SK-N-SH (cell line): ENCODE measurements at regions not wholly inside any gene's neighbourhood (a gene's known extent, or its start where the extent isn't known, plus 50 kb on each side); places are given as distances from the start of the nearest gene placed in this dataset.

Source experiments
- CTCF ChIA-PET: fragments of 300-600, 350-600 bp; formaldehyde crosslinking; extraction: SDS; loops from one replicate; lab custom pipeline; 2021; lab: Yijun Ruan, JAX
- POLR2A ChIA-PET: fragments of 350-600 bp; sonication (Branson Sonifier 250); formaldehyde crosslinking; extraction: SDS; loops from one replicate; lab custom pipeline; 2020; ENCODE audit warnings: antibody characterized with exemption, inconsistent platforms; lab: Yijun Ruan, JAX
- DNase-seq: peaks from one replicate; pipeline ENCODE4 v3.0.0; 2012
- H2AFZ ChIP-seq: fragments of 200-600 bp; sonication (generic); 2 replicates; pipeline ENCODE4 v1.8.1; 2016; ENCODE audit warnings: antibody characterized with exemption, mild to moderate bottlenecking, low read depth
- H3F3A ChIP-seq: fragments of 200-600 bp; sonication (generic); replicated peaks from 2 replicates; pipeline ENCODE3; 2016; ENCODE audit warnings: antibody characterized with exemption, mild to moderate bottlenecking; ENCODE audit not compliant: insufficient read depth
- H3K27ac ChIP-seq, 2 experiments: fragments of 200-500 bp in 1 of 2; fragments of 200-600 bp in 1 of 2; sonication (Bioruptor generic) in 1 of 2; sonication (generic), shearing (Covaris generic) in 1 of 2; 2 replicates each; pipeline versions ENCODE4 v1.5.1 to v1.6.1; 2014 to 2016; ENCODE audit warnings: low read depth in 2 of 2, inconsistent platforms in 1 of 2, low read length in 1 of 2, mild to moderate bottlenecking in 1 of 2, mixed read lengths in 1 of 2
- H3K27me3 ChIP-seq: fragments of 200-600 bp; sonication (generic), shearing (Covaris generic); 2 replicates; pipeline ENCODE4 v1.6.1; 2016; ENCODE audit warnings: mixed run types; ENCODE audit not compliant: insufficient read depth
- H3K36me3 ChIP-seq, 2 experiments: fragments of 200-500 bp in 1 of 2; fragments of 200-600 bp in 1 of 2; sonication (Bioruptor generic) in 1 of 2; sonication (generic) in 1 of 2; replicated peaks in 1 of 2; 2 replicates each; pipeline versions ENCODE3 to v1.5.1; 2014 to 2016; ENCODE audit warnings: low read length in 1 of 2, mild to moderate bottlenecking in 1 of 2; ENCODE audit not compliant: insufficient read depth in 2 of 2, control insufficient read depth in 1 of 2
- H3K4me1 ChIP-seq, 2 experiments: fragments of 200-500 bp in 1 of 2; fragments of 200-600 bp in 1 of 2; sonication (Bioruptor generic) in 1 of 2; sonication (generic), shearing (Covaris generic) in 1 of 2; 2 replicates each; pipeline versions ENCODE4 v1.5.1 to v1.6.1; 2014 to 2016; ENCODE audit warnings: low read depth in 1 of 2, low read length in 1 of 2, mixed run types in 1 of 2; ENCODE audit not compliant: insufficient read depth in 2 of 2, control insufficient read depth in 1 of 2
- H3K4me2 ChIP-seq: fragments of 200-600 bp; sonication (generic), shearing (Covaris generic); 2 replicates; pipeline ENCODE4 v1.6.1; 2017; ENCODE audit warnings: mixed run types
- H3K4me3 ChIP-seq, 2 experiments: fragments of 200-500 bp in 1 of 2; fragments of 200-600 bp in 1 of 2; sonication (Bioruptor generic) in 1 of 2; sonication (generic), shearing (Covaris generic) in 1 of 2; 2 replicates each; pipeline versions ENCODE4 v1.5.1 to v1.8.1; 2014 to 2016; ENCODE audit warnings: low read depth in 2 of 2, inconsistent platforms in 1 of 2, low read length in 1 of 2, mild to moderate bottlenecking in 1 of 2, mixed read lengths in 1 of 2, moderate library complexity in 1 of 2
- H3K79me2 ChIP-seq: fragments of 200-600 bp; sonication (generic); 2 replicates; pipeline ENCODE4 v1.8.1; 2017; ENCODE audit warnings: mild to moderate bottlenecking; ENCODE audit not compliant: insufficient read depth
- H3K9ac ChIP-seq: fragments of 200-600 bp; sonication (generic); 2 replicates; pipeline ENCODE4 v1.6.1; 2017; ENCODE audit warnings: mixed run types
- H3K9me2 ChIP-seq: fragments of 200-600 bp; sonication (generic); 2 replicates; pipeline ENCODE4 v1.6.1; 2017; ENCODE audit warnings: mixed run types
- H3K9me3 ChIP-seq: fragments of 200-600 bp; sonication (generic); 2 replicates; pipeline ENCODE4 v1.6.1; 2017; ENCODE audit warnings: mixed run types, mild to moderate bottlenecking, moderate library complexity
- H4K20me1 ChIP-seq: fragments of 200-600 bp; sonication (generic); 2 replicates; pipeline ENCODE4 v1.6.1; 2017; ENCODE audit warnings: mild to moderate bottlenecking, mixed run types; ENCODE audit not compliant: insufficient read depth
- EZH2phosphoT487 ChIP-seq: fragments of 200-600 bp; sonication (generic); IDR thresholded peaks from 2 replicates; pipeline ENCODE4 v1.6.1; 2017; ENCODE audit warnings: low read depth, mixed run types, mild to moderate bottlenecking, antibody characterized with exemption, moderate library complexity, borderline replicate concordance
- FOSL2 ChIP-seq: IDR thresholded peaks from 2 replicates; pipeline ENCODE4 v1.4.0; 2012; ENCODE audit warnings: low read depth, mild to moderate bottlenecking, moderate library complexity, borderline replicate concordance
- FOXJ3 ChIP-seq: sonication (generic); formaldehyde crosslinking; IDR thresholded peaks from 2 replicates; pipeline ENCODE4 v1.5.1; 2020; ENCODE audit warnings: mild to moderate bottlenecking, missing genetic modification reagents
- GABPA ChIP-seq: IDR thresholded peaks from 2 replicates; pipeline ENCODE4 v1.4.0; 2012; ENCODE audit warnings: low read depth, mild to moderate bottlenecking
- GATA2 ChIP-seq: sonication (generic); formaldehyde crosslinking; IDR thresholded peaks from 2 replicates; pipeline ENCODE4 v1.5.0; 2020; ENCODE audit warnings: mild to moderate bottlenecking, missing genetic modification reagents
- JUND ChIP-seq: IDR thresholded peaks from 2 replicates; pipeline ENCODE4 v1.4.0; 2012
- MEF2A ChIP-seq: IDR thresholded peaks from 2 replicates; pipeline ENCODE4 v1.4.0; 2012; ENCODE audit warnings: low read depth, borderline replicate concordance
- RAD21 ChIP-seq: IDR thresholded peaks from 2 replicates; pipeline ENCODE4 v1.6.1; 2012; ENCODE audit warnings: mild to moderate bottlenecking, low read length
- RCOR1 ChIP-seq: fragments of 150-350 bp; IDR thresholded peaks from 2 replicates; pipeline ENCODE4 v1.6.1; 2017; ENCODE audit warnings: antibody characterized with exemption, low read length
- RXRA ChIP-seq: IDR thresholded peaks from 2 replicates; pipeline ENCODE4 v1.4.0; 2012; ENCODE audit warnings: low read depth, mild to moderate bottlenecking, borderline replicate concordance
- TAF1 ChIP-seq: IDR thresholded peaks from 2 replicates; pipeline ENCODE4 v1.6.1; 2012; ENCODE audit warnings: low read depth, mild to moderate bottlenecking, low read length, moderate library complexity, borderline replicate concordance
- TEAD4 ChIP-seq: IDR thresholded peaks from 2 replicates; pipeline ENCODE4 v1.4.0; 2012; ENCODE audit warnings: mild to moderate bottlenecking, borderline replicate concordance; ENCODE audit not compliant: insufficient read depth
- YY1 ChIP-seq: IDR thresholded peaks from 2 replicates; pipeline ENCODE4 v1.4.0; 2012; ENCODE audit warnings: low read depth, mild to moderate bottlenecking
- WGBS: methylation state at CpG from one replicate; pipeline ENCODE4 v1.1.6; 2017; ENCODE audit warnings: low lambda C conversion rate; 5-methylcytosine and 5-hydroxymethylcytosine counted together
- TF ChIP-seq, protein P1 (sequence below): IDR thresholded peaks from 2 replicates; pipeline ENCODE4 v1.6.1; 2012; ENCODE audit warnings: mild to moderate bottlenecking, low read depth, low read length, moderate library complexity
- TF ChIP-seq, protein P2 (sequence below): IDR thresholded peaks from 2 replicates; pipeline ENCODE4; 2012
- TF ChIP-seq, protein P3 (sequence below): IDR thresholded peaks from 2 replicates; pipeline ENCODE4 v1.4.0; 2012; ENCODE audit warnings: low read depth, borderline replicate concordance
- TF ChIP-seq, protein P4 (sequence below): fragments of 200-600 bp; sonication (generic); IDR thresholded peaks from 2 replicates; pipeline ENCODE4 v1.6.1; 2017; ENCODE audit warnings: antibody characterized with exemption, mild to moderate bottlenecking, moderate library complexity

DNA sequence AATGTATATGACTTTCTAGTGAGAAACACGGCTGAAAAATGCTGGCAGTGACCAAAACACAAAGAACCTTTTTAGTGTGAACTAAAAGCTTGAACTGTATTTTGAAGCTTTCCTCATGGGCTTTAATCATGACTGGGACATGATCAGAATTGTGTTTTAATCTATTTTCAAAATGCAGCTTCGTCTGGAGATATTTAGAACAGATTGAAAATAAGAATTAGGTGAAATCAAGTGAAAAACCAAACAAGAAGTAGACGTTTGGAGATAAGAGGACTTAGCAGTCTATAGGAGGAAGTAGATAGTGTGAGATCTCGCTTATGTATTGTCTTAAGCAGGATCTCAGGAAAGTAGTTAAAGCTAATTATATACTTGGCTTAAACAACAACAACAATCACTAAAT is 865.4 kb upstream of the MBL2 start:
- 24% methylated on average over 4 of the region's 4 CpGs for whole genome bisulfite sequencing
- H3K9ac ChIP-seq = no peak overlapping the region
- H3K27ac ChIP-seq = no peak overlapping the region
- H3K36me3 ChIP-seq = no peaks in the 10 kb centered on the region
- POLR2A ChIA-PET = no interaction called here
- no peaks in the 10 kb centered on the region for H3K9me3 ChIP-seq
- no peak overlapping the region for H3K4me2 ChIP-seq
- no peaks in the 10 kb centered on the region for H3K4me1 ChIP-seq
- no peak overlapping the region for H2AFZ ChIP-seq
- H3K9me2 ChIP-seq = no peaks in the 10 kb centered on the region
- H4K20me1 ChIP-seq = no peaks in the 10 kb centered on the region
- TF ChIP-seq RAD21 (no peak), TEAD4 (no peak), FOSL2 (no peak), RXRA (no peak), JUND (no peak), MEF2A (no peak), TAF1 (no peak), RCOR1 (no peak), EZH2phosphoT487 (no peak), FOXJ3 (CRISPR knock-in tag) (no peak), GATA2 (CRISPR knock-in tag) (no peak), YY1 (no peak), GABPA (no peak)
- TF ChIP-seq, protein P1, sequence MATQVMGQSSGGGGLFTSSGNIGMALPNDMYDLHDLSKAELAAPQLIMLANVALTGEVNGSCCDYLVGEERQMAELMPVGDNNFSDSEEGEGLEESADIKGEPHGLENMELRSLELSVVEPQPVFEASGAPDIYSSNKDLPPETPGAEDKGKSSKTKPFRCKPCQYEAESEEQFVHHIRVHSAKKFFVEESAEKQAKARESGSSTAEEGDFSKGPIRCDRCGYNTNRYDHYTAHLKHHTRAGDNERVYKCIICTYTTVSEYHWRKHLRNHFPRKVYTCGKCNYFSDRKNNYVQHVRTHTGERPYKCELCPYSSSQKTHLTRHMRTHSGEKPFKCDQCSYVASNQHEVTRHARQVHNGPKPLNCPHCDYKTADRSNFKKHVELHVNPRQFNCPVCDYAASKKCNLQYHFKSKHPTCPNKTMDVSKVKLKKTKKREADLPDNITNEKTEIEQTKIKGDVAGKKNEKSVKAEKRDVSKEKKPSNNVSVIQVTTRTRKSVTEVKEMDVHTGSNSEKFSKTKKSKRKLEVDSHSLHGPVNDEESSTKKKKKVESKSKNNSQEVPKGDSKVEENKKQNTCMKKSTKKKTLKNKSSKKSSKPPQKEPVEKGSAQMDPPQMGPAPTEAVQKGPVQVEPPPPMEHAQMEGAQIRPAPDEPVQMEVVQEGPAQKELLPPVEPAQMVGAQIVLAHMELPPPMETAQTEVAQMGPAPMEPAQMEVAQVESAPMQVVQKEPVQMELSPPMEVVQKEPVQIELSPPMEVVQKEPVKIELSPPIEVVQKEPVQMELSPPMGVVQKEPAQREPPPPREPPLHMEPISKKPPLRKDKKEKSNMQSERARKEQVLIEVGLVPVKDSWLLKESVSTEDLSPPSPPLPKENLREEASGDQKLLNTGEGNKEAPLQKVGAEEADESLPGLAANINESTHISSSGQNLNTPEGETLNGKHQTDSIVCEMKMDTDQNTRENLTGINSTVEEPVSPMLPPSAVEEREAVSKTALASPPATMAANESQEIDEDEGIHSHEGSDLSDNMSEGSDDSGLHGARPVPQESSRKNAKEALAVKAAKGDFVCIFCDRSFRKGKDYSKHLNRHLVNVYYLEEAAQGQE = no peak
- TF ChIP-seq, protein P2, sequence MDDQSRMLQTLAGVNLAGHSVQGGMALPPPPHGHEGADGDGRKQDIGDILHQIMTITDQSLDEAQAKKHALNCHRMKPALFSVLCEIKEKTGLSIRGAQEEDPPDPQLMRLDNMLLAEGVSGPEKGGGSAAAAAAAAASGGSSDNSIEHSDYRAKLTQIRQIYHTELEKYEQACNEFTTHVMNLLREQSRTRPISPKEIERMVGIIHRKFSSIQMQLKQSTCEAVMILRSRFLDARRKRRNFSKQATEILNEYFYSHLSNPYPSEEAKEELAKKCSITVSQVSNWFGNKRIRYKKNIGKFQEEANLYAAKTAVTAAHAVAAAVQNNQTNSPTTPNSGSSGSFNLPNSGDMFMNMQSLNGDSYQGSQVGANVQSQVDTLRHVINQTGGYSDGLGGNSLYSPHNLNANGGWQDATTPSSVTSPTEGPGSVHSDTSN = no peak
- TF ChIP-seq, protein P3, sequence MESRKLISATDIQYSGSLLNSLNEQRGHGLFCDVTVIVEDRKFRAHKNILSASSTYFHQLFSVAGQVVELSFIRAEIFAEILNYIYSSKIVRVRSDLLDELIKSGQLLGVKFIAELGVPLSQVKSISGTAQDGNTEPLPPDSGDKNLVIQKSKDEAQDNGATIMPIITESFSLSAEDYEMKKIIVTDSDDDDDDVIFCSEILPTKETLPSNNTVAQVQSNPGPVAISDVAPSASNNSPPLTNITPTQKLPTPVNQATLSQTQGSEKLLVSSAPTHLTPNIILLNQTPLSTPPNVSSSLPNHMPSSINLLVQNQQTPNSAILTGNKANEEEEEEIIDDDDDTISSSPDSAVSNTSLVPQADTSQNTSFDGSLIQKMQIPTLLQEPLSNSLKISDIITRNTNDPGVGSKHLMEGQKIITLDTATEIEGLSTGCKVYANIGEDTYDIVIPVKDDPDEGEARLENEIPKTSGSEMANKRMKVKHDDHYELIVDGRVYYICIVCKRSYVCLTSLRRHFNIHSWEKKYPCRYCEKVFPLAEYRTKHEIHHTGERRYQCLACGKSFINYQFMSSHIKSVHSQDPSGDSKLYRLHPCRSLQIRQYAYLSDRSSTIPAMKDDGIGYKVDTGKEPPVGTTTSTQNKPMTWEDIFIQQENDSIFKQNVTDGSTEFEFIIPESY = no peak
- TF ChIP-seq, protein P4, sequence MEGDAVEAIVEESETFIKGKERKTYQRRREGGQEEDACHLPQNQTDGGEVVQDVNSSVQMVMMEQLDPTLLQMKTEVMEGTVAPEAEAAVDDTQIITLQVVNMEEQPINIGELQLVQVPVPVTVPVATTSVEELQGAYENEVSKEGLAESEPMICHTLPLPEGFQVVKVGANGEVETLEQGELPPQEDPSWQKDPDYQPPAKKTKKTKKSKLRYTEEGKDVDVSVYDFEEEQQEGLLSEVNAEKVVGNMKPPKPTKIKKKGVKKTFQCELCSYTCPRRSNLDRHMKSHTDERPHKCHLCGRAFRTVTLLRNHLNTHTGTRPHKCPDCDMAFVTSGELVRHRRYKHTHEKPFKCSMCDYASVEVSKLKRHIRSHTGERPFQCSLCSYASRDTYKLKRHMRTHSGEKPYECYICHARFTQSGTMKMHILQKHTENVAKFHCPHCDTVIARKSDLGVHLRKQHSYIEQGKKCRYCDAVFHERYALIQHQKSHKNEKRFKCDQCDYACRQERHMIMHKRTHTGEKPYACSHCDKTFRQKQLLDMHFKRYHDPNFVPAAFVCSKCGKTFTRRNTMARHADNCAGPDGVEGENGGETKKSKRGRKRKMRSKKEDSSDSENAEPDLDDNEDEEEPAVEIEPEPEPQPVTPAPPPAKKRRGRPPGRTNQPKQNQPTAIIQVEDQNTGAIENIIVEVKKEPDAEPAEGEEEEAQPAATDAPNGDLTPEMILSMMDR = no peak
- TF ChIP-seq, all 33 proteins: peak for 0
- H3K4me3 ChIP-seq = no peak overlapping the region
- DNase-seq = no peak
- CTCF ChIA-PET = interaction anchor here (1.0 kb wide), 1 partner anchor 34 kb away, joined by 3 read pairs; no protein-coding TSS in a partner anchor
- no peaks in the 10 kb centered on the region for H3F3A ChIP-seq
- H3K27me3 ChIP-seq = no peaks in the 10 kb centered on the region
- H3K79me2 ChIP-seq = no peaks in the 10 kb centered on the region
